ENCODE measurements at regions not wholly inside any gene's neighbourhood (a gene's known extent, or its start where the extent isn't known, plus 50 kb on each side); places are given as distances from the start of the nearest gene placed in this dataset.

- DNase-seq: no peak
- TF ChIP-seq POLR2A (IDR thresholded peaks at IDR 0.05): no peak
- TF ChIP-seq CTCF (IDR thresholded peaks at IDR 0.05): no peak
- intact Hi-C loops (cut with DNase I): no loop called here
Observed at GRCh38 chr12:25695574-25695973, 142.5 kb upstream of the LMNTD1 start.

GRCh38 chr12:25698772-25699171 is 145.7 kb upstream of the LMNTD1 start:
- Histone ChIP-seq H3K27me3 (no peaks in the 10 kb centered on the region), H3K4me1 (no peaks in the 10 kb centered on the region), H3K9me3 (no peaks in the 10 kb centered on the region), H3K27ac (no peak overlapping the region), H3K36me3 (no peaks in the 10 kb centered on the region), H3K4me3 (no peak overlapping the region)
- ATAC-seq: no peak
- intact Hi-C loops (cut with DNase I): no loop called here
- 60% methylated on average over 2 of the region's 2 CpGs for WGBS (ENCODE audit: insufficient coverage, low coverage, low lambda C conversion rate, missing lambda C conversion rate)
- TF ChIP-seq CTCF (IDR thresholded peaks at IDR 0.05): no peak
- TF ChIP-seq POLR2A (IDR thresholded peaks at IDR 0.05): no peak
- no peak for DNase-seq

More at GRCh38 chr12:25695574-25695973, 142.5 kb upstream of the LMNTD1 start:
- Histone ChIP-seq H3K9me3 (no peaks in the 10 kb centered on the region), H3K4me3 (no peak overlapping the region), H3K36me3 (no peaks in the 10 kb centered on the region), H3K27me3 (no peaks in the 10 kb centered on the region), H3K27ac (no peak overlapping the region), H3K4me1 (no peaks in the 10 kb centered on the region)
- 77% methylated on average over 4 of the region's 4 CpGs for WGBS (ENCODE audit: insufficient coverage, low coverage, low lambda C conversion rate, missing lambda C conversion rate)
- no peak for ATAC-seq

- H3K36me3 ChIP-seq: no peaks in the 10 kb centered on the region
- WGBS (ENCODE audit: insufficient coverage, low coverage, low lambda C conversion rate, missing lambda C conversion rate): 71% methylated on average over 1 of the region's 1 CpG
- intact Hi-C loops (cut with DNase I): no loop called here
Observed at GRCh38 chr12:25699454-25699853, 146.4 kb upstream of the LMNTD1 start.

GRCh38 chr12:25701290-25701689 is 148.2 kb upstream of the LMNTD1 start:
- TF ChIP-seq CTCF (IDR thresholded peaks at IDR 0.05): no peak
- DNase-seq (no peak), ATAC-seq (no peak)
- intact Hi-C loops (cut with DNase I): no loop called here
- no peak overlapping the region for H3K4me3 ChIP-seq
- H3K27me3 ChIP-seq: no peaks in the 10 kb centered on the region
- no peak overlapping the region for H3K27ac ChIP-seq
- no peaks in the 10 kb centered on the region for H3K4me1 ChIP-seq
- H3K36me3 ChIP-seq: no peaks in the 10 kb centered on the region
- H3K9me3 ChIP-seq: no peaks in the 10 kb centered on the region
- WGBS (ENCODE audit: insufficient coverage, low coverage, low lambda C conversion rate, missing lambda C conversion rate): 62% methylated on average over 3 of the region's 4 CpGs

More at GRCh38 chr12:25699454-25699853, 146.4 kb upstream of the LMNTD1 start:
- DNase-seq (no peak), ATAC-seq (no peak)
- no peaks in the 10 kb centered on the region for H3K9me3 ChIP-seq
- no peak overlapping the region for H3K4me3 ChIP-seq
- H3K4me1 ChIP-seq: no peaks in the 10 kb centered on the region
- no peaks in the 10 kb centered on the region for H3K27me3 ChIP-seq
- H3K27ac ChIP-seq: no peak overlapping the region
- TF ChIP-seq POLR2A (IDR thresholded peaks at IDR 0.05): no peak
- TF ChIP-seq CTCF (IDR thresholded peaks at IDR 0.05): no peak

GRCh38 chr12:25702553-25702952 is 149.5 kb upstream of the LMNTD1 start:
- TF ChIP-seq POLR2A (IDR thresholded peaks at IDR 0.05) (no peak), CTCF (IDR thresholded peaks at IDR 0.05) (no peak)
- H3K4me3 ChIP-seq: no peak overlapping the region
- H3K4me1 ChIP-seq: no peaks in the 10 kb centered on the region
- no peaks in the 10 kb centered on the region for H3K36me3 ChIP-seq
- ATAC-seq (no peak), DNase-seq (no peak)
- WGBS (ENCODE audit: insufficient coverage, low coverage, low lambda C conversion rate, missing lambda C conversion rate): 58% methylated on average over 3 of the region's 3 CpGs
- H3K9me3 ChIP-seq: no peaks in the 10 kb centered on the region
- H3K27me3 ChIP-seq: no peaks in the 10 kb centered on the region
- intact Hi-C loops (cut with DNase I): no loop called here
- H3K27ac ChIP-seq: no peak overlapping the region
